ENCODE measurements at regions not wholly inside any gene's neighbourhood (a gene's known extent, or its start where the extent isn't known, plus 50 kb on each side); places are given as distances from the start of the nearest gene placed in this dataset.

- TF ChIP-seq CTCF (IDR thresholded peaks at IDR 0.05; ENCODE audit: insufficient read depth, low read length) (no peak), REST (IDR thresholded peaks at IDR 0.05; ENCODE audit: insufficient replicate concordance, low read depth) (no peak), POLR2AphosphoS5 (IDR thresholded peaks at IDR 0.05; ENCODE audit: low read depth) (no peak), GABPA (IDR thresholded peaks at IDR 0.05; ENCODE audit: low read depth) (no peak)
Observed at GRCh38 chr12:60035835-60036234, 440.0 kb downstream of the SLC16A7 start.
